ENCODE measurements at regions not wholly inside any gene's neighbourhood (a gene's known extent, or its start where the extent isn't known, plus 50 kb on each side); places are given as distances from the start of the nearest gene placed in this dataset.

DNA sequence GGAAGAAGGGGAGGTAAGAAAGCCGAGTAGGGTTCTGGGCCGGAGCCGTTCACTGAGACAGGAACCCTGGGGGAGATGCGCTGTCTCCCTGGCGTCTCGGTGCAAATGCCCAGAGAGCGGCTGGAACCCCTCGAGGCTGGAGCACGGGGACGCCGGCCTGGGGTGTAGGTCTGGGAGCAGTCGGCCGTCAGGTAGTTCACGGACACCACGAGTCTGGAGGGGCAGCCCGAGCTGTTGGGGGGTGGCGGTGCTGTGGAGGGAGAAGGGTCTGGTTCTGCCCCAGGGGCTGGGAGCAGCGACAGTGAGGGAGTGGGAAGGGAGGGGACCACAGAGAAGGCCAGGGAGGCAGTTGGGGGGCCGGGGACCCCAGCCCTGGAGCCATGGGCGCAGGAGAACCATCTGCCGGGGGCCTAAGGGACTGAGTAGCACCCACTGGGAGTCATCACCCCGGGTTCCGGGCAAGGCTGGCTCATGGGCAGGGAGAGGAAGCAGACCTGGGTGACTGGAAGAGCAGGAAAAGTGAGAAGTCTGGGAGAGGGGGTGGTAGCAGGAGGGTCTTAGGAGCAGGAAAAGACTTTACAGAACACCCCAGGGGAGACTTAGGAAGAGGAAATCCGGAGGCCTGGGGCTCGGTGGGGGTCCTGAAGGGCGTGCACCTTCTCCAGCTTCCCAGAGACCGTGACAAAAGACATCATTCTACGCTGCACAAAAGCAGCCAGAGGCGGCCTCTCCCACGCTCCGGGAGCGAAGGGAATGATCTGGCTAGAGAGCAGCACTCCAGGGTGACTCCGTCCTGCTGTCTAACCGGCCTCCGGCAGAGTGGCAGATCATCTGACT lies 173.1 kb upstream of the SOX1 start:
- no peak for DNase-seq (ENCODE audit: low read depth in 2 of 2)

- no peak for DNase-seq (ENCODE audit: low read depth in 2 of 2)
These were observed 170.8 kb upstream of the SOX1 start for GRCh38 chr13:111895896-111896821.

DNA sequence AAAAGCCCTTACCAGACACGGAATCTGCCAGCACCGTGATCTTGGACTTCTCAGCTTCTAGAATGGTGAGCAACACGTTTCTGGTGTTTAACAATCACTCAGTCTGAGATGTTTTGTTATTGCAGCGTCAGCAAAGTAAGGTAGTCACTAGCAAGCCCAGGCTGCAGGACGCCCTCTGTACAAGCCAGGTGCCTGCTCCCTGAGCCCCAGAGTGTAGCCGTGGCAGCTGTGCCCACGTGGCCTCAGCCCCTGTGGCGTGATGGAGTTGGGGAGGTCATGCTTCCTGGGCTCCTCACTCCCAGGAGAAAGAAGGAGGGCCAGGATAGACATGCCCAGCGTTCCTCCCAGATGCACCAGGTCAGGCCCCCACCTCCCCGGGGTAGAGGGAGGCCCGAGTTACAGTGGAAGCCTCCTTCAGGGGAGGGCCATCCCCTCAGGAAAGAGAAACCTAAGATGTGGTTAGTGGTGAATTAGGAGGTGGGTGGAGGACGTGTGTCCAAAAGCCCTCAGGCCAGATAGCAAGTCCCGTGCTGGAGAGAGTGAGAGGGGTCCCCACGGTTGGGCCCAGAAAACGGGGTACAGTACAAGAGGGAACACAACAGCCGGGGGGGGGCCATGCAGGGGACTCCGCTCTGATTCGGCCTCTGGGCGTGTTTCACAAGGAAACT lies 169.6 kb upstream of the SOX1 start:
- no peak for DNase-seq (ENCODE audit: low read depth in 2 of 2)

DNA sequence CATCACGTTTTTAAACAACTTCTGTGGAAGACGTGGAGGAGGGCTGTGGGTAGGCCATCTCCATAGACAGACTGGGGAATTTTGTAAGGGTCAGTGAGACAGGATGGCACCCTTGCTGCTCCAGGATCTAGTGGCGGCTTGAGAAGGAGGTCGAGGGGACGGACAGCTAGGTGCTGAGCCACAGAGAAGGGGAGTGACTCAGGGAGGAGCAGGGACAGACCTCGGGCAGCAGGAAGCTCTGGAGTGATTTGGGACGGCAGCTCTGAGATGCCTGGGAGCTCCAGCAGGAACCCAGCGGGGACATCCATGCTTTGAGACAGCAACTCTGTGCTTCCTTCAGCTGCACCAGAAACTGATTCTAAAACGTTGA lies 169.1 kb upstream of the SOX1 start:
- no peak for DNase-seq (ENCODE audit: low read depth in 2 of 2)

DNA sequence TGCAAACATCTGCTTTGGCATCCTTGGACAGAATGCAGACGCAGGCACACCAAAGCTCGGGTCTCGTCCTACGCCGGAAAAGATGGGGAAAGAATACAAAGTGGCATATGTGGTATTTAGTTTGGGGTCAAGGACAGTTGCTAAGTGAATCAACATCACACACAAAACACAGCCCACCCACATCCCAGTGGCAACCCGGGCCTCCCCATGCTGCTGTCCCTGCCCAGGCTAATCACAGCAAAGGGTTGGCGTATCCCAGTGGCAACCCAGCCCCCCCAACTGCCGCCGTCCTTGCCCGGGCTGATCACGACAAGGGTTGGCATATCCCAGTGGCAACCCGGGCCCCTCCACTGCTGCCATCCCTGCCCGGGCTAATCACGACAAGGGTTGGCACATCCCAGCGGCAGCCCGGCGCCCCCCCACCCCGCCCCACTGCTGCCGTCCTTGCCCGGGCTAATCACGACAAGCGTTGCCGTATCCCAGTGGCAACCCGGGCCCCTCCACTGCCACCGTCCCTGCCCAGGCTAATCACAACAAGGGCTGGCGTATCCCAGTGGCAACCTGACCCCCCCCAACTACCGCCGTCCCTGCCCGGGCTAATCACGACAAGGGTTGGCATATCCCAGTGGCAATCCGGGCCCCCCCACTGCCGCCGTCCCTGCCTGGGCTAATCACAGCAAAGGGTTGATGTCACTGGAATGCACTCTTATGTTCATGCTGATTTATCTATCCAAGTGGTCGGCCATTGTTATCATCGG lies 167.8 kb upstream of the SOX1 start:
- DNase-seq (ENCODE audit: low read depth in 2 of 2), result no peak

DNA sequence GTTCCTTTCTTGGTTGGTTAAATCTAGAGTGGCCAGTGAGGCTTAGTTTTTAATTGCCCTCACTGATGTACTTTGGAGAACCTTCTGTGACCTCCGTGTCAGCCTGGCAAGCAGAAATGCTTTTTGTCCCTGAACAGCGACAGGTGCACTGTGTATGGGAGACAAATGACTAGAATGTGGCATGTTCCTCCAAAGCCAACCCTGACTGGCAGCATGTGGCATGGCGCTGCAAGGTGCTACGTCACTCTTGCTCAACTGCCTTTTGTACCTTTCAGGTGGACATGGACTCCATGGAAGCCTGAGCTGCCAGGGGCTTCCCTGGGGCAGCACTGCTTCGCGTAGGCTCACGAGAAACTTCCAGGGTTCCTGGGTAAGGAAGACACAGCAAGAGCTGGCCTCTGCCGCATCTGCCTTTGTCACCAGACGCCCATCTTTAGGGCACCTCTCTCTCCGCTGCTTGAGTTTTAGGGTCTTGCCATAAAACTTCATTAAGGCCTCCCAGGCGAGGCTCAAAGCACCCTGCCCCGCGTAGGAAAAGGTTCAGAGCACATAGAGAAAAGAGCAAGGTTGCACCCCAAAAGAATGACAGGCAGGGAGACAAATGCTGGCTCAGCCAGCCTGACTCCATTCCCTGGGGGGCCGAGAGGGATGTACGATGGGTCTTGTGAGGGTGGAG lies 167.1 kb upstream of the SOX1 start:
- no peak for DNase-seq (ENCODE audit: low read depth in 2 of 2)

GRCh38 chr13:111900390-111901131 lies 166.4 kb upstream of the SOX1 start:
- no peak for DNase-seq (ENCODE audit: low read depth in 2 of 2)

DNA sequence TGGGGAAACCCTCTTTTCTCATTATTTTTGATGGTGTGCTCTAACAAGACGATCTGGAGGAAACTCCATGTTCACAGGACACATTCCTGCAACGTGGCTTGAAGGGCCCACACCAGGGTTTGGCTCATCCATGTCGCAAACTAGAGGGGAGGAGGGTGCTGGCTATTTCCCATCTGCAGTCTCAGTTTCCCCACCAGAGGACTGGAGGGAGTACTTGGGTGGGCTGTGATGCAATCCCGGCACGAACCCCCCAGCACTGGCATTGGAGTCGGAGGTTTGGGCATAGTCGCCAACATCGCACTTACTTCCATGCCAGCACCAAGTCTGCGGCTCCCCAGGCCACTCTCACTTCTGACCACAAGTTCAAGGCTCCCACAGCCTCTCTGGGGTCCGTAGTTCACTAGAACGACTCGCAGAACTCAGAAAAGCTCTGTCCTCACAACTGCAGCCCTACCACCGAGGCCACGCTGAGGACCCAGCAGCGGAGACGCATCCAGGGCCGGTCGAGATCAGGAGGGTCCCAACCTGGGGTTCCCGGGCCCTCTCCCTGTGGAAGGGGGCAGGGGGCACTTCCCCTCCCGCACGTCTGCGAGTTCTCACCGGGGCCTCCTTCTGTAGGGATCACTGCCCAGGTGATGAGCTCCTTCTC lies 165.6 kb upstream of the SOX1 start:
- no peak for DNase-seq (ENCODE audit: low read depth in 2 of 2)

- no peak for DNase-seq (ENCODE audit: low read depth in 2 of 2)
These were observed 164.2 kb upstream of the SOX1 start for GRCh38 chr13:111902726-111903125.

DNA sequence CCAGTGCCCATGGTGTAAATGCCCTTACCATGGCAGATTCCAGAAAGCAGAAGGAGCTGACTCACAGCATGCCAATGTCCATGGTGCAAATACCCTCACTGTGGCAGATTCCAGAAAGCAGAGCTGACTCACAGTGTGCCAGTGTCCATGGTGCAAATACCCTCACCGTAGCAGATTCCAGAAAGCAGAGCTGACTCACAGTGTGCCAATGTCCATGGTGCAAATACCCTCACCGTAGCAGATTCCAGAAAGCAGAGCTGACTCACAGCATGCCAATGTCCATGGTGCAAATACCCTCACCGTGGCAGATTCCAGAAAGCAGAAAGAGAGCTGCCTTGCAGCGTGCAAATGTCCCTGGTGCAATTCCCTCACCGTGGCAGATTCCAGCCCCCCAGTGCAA lies 163.8 kb upstream of the SOX1 start:
- DNase-seq (ENCODE audit: low read depth in 2 of 2), result no peak

DNA sequence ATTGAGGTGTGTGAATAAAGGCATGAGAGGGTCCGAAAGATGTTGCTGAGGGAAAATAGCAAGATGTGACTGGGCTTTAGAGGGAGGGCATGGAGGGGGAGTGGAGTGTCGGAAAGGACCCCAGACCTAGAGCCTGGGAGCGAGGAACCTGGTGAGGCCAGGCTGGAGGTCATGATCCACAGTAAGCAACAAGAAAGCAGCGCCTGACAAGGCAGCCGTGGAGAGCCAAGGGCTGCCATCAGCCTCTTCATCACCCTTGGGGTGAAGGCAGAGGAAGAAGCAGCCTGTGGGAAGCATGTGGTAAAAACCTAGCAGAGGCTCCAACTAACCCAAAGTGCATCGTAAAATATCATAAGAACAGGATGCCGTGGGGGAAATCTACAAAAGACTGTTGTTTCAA lies 162.8 kb upstream of the SOX1 start:
- no peak for DNase-seq (ENCODE audit: low read depth in 2 of 2)

GRCh38 chr13:111904701-111905608 lies 162.0 kb upstream of the SOX1 start:
- DNase-seq (ENCODE audit: low read depth in 2 of 2), result no peak

- DNase-seq (ENCODE audit: low read depth in 2 of 2), result no peak
These were observed 161.4 kb upstream of the SOX1 start for GRCh38 chr13:111905609-111905945.

GRCh38 chr13:111906306-111906705 lies 160.6 kb upstream of the SOX1 start:
- DNase-seq (ENCODE audit: low read depth in 2 of 2), result no peak

GRCh38 chr13:111906816-111907215 lies 160.1 kb upstream of the SOX1 start:
- no peak for DNase-seq (ENCODE audit: low read depth in 2 of 2)

- DNase-seq (ENCODE audit: low read depth in 2 of 2), result no peak
These were observed 159.5 kb upstream of the SOX1 start for GRCh38 chr13:111907341-111907880.

DNA sequence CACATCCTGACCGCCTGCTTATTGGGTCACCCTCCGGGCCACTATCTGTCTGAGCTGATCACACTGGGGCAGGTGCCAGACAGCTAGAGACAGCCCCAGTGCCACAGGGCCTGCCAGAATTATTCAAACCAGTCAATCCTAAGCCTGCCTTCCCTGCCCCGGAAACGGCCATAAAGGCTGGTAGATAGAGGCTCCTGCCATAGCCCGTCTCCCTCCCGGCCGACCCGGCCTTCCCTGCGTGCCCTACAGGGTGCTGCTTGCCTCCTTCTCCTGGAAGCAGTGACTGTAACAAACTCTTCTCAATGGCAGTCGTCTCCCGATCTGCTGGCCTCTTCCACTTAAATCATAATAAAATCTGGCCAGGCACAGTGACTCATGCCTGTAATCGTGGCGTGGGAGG lies 158.6 kb upstream of the SOX1 start:
- no peak for DNase-seq (ENCODE audit: low read depth in 2 of 2)

- no peak for DNase-seq (ENCODE audit: low read depth in 2 of 2)
These were observed 158.0 kb upstream of the SOX1 start for GRCh38 chr13:111908981-111909380.
